NCI-H2107 treated with DMSO at 0.1 percent for 48 hours (cell line): ENCODE measurements at regions not wholly inside any gene's neighbourhood (a gene's known extent, or its start where the extent isn't known, plus 50 kb on each side); places are given as distances from the start of the nearest gene placed in this dataset.
"Not testable (repeated sequence)": the region's sequence is repeated elsewhere in the genome, so short reads cannot be mapped to it uniquely, and the experiment has no call there.

Experiments used
- DNase-seq: peaks from one replicate; lab custom pipeline; 2025; ENCODE audit not compliant: unreplicated experiment; lab: John Stamatoyannopoulos, UW

- no peak for DNase-seq
These were observed 362.4 kb downstream of the ADCYAP1 start for GRCh38 chr18:1267021-1267420.

- no peak for DNase-seq
These were observed 365.4 kb downstream of the ADCYAP1 start for GRCh38 chr18:1270081-1270480.

GRCh38 chr18:1273469-1273868 is 368.8 kb downstream of the ADCYAP1 start:
- DNase-seq: no peak

GRCh38 chr18:1292167-1292566 is 387.5 kb downstream of the ADCYAP1 start:
- DNase-seq: no peak

GRCh38 chr18:1294229-1294628 is 389.6 kb downstream of the ADCYAP1 start:
- no peak for DNase-seq

- DNase-seq: no peak
These were observed 391.6 kb downstream of the ADCYAP1 start for GRCh38 chr18:1296237-1296636.

- DNase-seq: no peak
These were observed 398.2 kb downstream of the ADCYAP1 start for GRCh38 chr18:1302861-1303260.

- no peak for DNase-seq
These were observed 399.8 kb downstream of the ADCYAP1 start for GRCh38 chr18:1304392-1304992.

GRCh38 chr18:1306641-1307040 is 402.0 kb downstream of the ADCYAP1 start:
- DNase-seq: no peak

- no peak for DNase-seq
These were observed 404.0 kb downstream of the ADCYAP1 start for GRCh38 chr18:1308686-1309085.

- no peak for DNase-seq
These were observed 406.7 kb downstream of the ADCYAP1 start for GRCh38 chr18:1311376-1311775.

GRCh38 chr18:1335345-1335744 is 430.7 kb downstream of the ADCYAP1 start:
- not testable (repeated sequence) for DNase-seq

- no peak for DNase-seq
These were observed 446.3 kb downstream of the ADCYAP1 start for GRCh38 chr18:1350931-1351450.

- no peak for DNase-seq
These were observed 448.4 kb downstream of the ADCYAP1 start for GRCh38 chr18:1353025-1353424.

GRCh38 chr18:1357724-1358123 is 453.1 kb downstream of the ADCYAP1 start:
- DNase-seq: no peak

- no peak for DNase-seq
These were observed 457.3 kb downstream of the ADCYAP1 start for GRCh38 chr18:1361936-1362335.

GRCh38 chr18:1370552-1370951 is 465.9 kb downstream of the ADCYAP1 start:
- DNase-seq: no peak

- DNase-seq: no peak
These were observed 467.1 kb downstream of the ADCYAP1 start for GRCh38 chr18:1371724-1372123.

GRCh38 chr18:1383465-1383864 is 478.8 kb downstream of the ADCYAP1 start:
- DNase-seq: no peak

- not testable (repeated sequence) for DNase-seq
These were observed 483.8 kb downstream of the ADCYAP1 start for GRCh38 chr18:1388468-1388867.

- no peak for DNase-seq
These were observed 487.4 kb downstream of the ADCYAP1 start for GRCh38 chr18:1392046-1392445.

- DNase-seq: no peak
These were observed 488.4 kb downstream of the ADCYAP1 start for GRCh38 chr18:1392865-1393734.
